Activated T-cell treated with anti-CD3 and anti-CD28 coated beads, Interleukin-2, amount 50 U/mL, for 72 hours (primary cell): ENCODE measurements at regions not wholly inside any gene's neighbourhood (a gene's known extent, or its start where the extent isn't known, plus 50 kb on each side); places are given as distances from the start of the nearest gene placed in this dataset.

ENCODE experiments used
- ATAC-seq, 2 donors: fragments of 150-1000 bp; cut with Tn5 transposase; replicated peaks in 1 of 2; 2 replicates each; pipeline ENCODE4 v1.10.0; 2021; ENCODE audit warnings: moderate library complexity in 2 of 2, mild to moderate bottlenecking in 1 of 2
- DNase-seq, 2 donors: peaks; one replicate each; pipeline ENCODE4 v3.0.0; 2021 to 2022; ENCODE audit warnings: mixed read lengths in 1 of 2
- H3K27ac Mint-ChIP-seq: one replicate; pipeline ENCODE4 v1.8.0; 2022; ENCODE audit warnings: mild to moderate bottlenecking, moderate library complexity, mixed read lengths
- H3K27me3 Mint-ChIP-seq: one replicate; pipeline ENCODE4 v1.8.0; 2022; ENCODE audit warnings: low read depth, mixed read lengths
- H3K36me3 Mint-ChIP-seq, 2 donors: one replicate each; pipeline ENCODE4 v1.8.0; 2022; ENCODE audit warnings: mixed read lengths in 2 of 2, mild to moderate bottlenecking in 1 of 2; ENCODE audit not compliant: insufficient read depth in 2 of 2
- H3K4me1 Mint-ChIP-seq: one replicate; pipeline ENCODE4 v1.8.0; 2022; ENCODE audit warnings: low read depth, mixed read lengths
- H3K4me3 Mint-ChIP-seq, 2 donors: one replicate each; pipeline ENCODE4 v1.8.0; 2022; ENCODE audit warnings: mild to moderate bottlenecking in 2 of 2, mixed read lengths in 2 of 2, moderate library complexity in 2 of 2
- H3K9me3 Mint-ChIP-seq, 2 donors: one replicate each; pipeline ENCODE4 v1.8.0; 2022; ENCODE audit warnings: mixed read lengths in 2 of 2

GRCh38 chr15:29401644-29402043, 132.0 kb upstream of the NSMCE3 start:
- no peaks in the 10 kb centered on the region for H3K36me3 Mint-ChIP-seq
- H3K9me3 Mint-ChIP-seq = no peaks in the 10 kb centered on the region
- ATAC-seq (no peak), DNase-seq (no peak)
- no peak overlapping the region for H3K4me3 Mint-ChIP-seq
- H3K27me3 Mint-ChIP-seq = peaks cover 6% of the 10 kb centered on the region
- H3K4me1 Mint-ChIP-seq = no peaks in the 10 kb centered on the region
- H3K27ac Mint-ChIP-seq = no peak overlapping the region

- no peaks in the 10 kb centered on the region for H3K4me1 Mint-ChIP-seq
- DNase-seq (no peak), ATAC-seq (no peak)
- no peak overlapping the region for H3K4me3 Mint-ChIP-seq
- H3K27ac Mint-ChIP-seq = no peak overlapping the region
- H3K36me3 Mint-ChIP-seq = no peaks in the 10 kb centered on the region
- H3K27me3 Mint-ChIP-seq = peaks cover 6% of the 10 kb centered on the region
- H3K9me3 Mint-ChIP-seq = no peaks in the 10 kb centered on the region
These were observed 131.1 kb upstream of the NSMCE3 start for GRCh38 chr15:29400701-29401100.

DNA sequence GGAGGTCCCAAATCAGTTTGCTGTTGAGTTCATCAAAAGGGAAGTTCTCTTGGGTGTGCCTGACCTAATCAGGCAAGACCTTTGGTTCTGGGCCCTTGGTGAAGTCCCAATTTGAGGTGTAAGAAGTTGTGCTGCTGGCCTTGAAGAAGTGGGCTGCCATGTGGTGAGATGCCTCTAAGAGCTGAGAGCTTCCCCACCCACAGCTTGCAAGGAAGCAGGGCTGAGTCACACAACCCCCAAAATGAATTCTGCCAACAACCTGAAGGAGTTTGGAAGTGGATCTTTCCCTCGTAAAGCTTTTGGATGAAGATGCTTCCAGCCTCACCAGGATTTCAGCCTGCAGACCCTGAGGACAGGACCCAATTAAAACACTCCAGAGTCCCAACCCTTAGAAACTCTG, 129.3 kb upstream of the NSMCE3 start:
- no peak overlapping the region for H3K4me3 Mint-ChIP-seq
- no peaks in the 10 kb centered on the region for H3K9me3 Mint-ChIP-seq
- no peak for DNase-seq
- H3K4me1 Mint-ChIP-seq = no peaks in the 10 kb centered on the region
- H3K36me3 Mint-ChIP-seq = no peaks in the 10 kb centered on the region
- H3K27ac Mint-ChIP-seq = no peak overlapping the region
- peaks cover 6% of the 10 kb centered on the region for H3K27me3 Mint-ChIP-seq
- ATAC-seq = no peak

- H3K27ac Mint-ChIP-seq = no peak overlapping the region
- no peak for ATAC-seq
- peaks cover 0 to 2% of the 10 kb centered on the region in 2 donors for H3K9me3 Mint-ChIP-seq
- DNase-seq = no peak
- no peak overlapping the region for H3K4me3 Mint-ChIP-seq
- H3K27me3 Mint-ChIP-seq = peaks cover 6% of the 10 kb centered on the region
- H3K4me1 Mint-ChIP-seq = no peaks in the 10 kb centered on the region
- no peaks in the 10 kb centered on the region for H3K36me3 Mint-ChIP-seq
These were observed 126.7 kb upstream of the NSMCE3 start for GRCh38 chr15:29396176-29396811.

GRCh38 chr15:29393443-29393842, 123.8 kb upstream of the NSMCE3 start:
- DNase-seq (no peak), ATAC-seq (no peak)
- Mint-ChIP-seq H3K27ac (no peak overlapping the region), H3K4me1 (no peaks in the 10 kb centered on the region), H3K27me3 (peaks cover 6% of the 10 kb centered on the region), H3K36me3 (no peaks in the 10 kb centered on the region), H3K9me3 (peaks cover 0 to 2% of the 10 kb centered on the region in 2 donors), H3K4me3 (no peak overlapping the region)

DNA sequence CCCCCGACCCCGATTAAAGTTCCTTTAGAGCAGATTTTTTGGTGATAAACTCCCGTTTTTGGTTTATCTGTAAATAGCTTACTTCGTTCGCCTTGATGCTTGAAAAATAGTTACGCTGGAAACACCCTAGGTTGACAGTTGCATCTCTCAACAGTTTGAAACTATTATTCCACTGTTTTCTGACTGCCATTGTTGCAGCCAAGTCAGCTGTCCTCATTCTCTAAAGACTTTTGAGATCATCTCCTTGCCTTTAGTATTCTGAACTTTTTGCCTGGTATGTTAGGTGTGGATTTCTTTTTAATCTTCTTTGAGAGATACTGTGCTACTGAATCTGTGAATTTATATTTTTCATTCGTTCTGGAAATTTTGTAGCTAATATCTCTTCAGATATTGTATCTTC, 122.7 kb upstream of the NSMCE3 start:
- ATAC-seq (no peak), DNase-seq (no peak)
- Mint-ChIP-seq H3K36me3 (no peaks in the 10 kb centered on the region), H3K27me3 (no peaks in the 10 kb centered on the region), H3K27ac (no peak overlapping the region), H3K4me3 (no peak overlapping the region), H3K9me3 (peaks cover 0 to 2% of the 10 kb centered on the region in 2 donors), H3K4me1 (no peaks in the 10 kb centered on the region)

GRCh38 chr15:29390051-29390450, 120.4 kb upstream of the NSMCE3 start:
- Mint-ChIP-seq H3K9me3 (peaks cover 0 to 2% of the 10 kb centered on the region in 2 donors), H3K36me3 (no peaks in the 10 kb centered on the region), H3K27me3 (peaks cover 7% of the 10 kb centered on the region), H3K27ac (no peak overlapping the region), H3K4me3 (no peak overlapping the region), H3K4me1 (no peaks in the 10 kb centered on the region)
- DNase-seq (no peak), ATAC-seq (no peak)

GRCh38 chr15:29386523-29386922, 116.9 kb upstream of the NSMCE3 start:
- Mint-ChIP-seq H3K4me1 (no peaks in the 10 kb centered on the region), H3K9me3 (no peaks in the 10 kb centered on the region), H3K4me3 (no peak overlapping the region), H3K36me3 (no peaks in the 10 kb centered on the region), H3K27me3 (peaks cover 17% of the 10 kb centered on the region), H3K27ac (no peak overlapping the region)
- DNase-seq (no peak), ATAC-seq (no peak)

DNA sequence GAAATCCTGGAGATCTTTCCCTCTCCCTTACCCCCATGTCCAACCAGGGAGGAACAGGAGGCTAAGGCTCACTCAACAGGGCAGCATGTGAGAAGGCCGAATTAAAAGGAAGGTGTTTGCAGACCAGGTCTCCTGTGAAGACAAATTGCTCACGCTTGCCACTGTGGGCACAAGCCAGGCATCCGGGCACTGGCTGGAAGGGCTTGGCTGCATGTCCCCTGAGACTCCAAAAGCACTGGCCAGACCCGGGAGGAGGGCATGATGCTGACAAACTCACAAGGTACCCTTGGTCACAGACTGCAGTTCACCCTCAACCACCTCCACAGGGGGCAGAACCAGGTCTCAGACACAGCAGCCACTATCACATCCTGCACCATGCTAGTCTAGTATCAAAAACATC, 113.7 kb upstream of the NSMCE3 start:
- Mint-ChIP-seq H3K9me3 (no peaks in the 10 kb centered on the region), H3K4me3 (no peak overlapping the region), H3K27me3 (peaks cover 17% of the 10 kb centered on the region), H3K4me1 (no peaks in the 10 kb centered on the region), H3K36me3 (no peaks in the 10 kb centered on the region), H3K27ac (no peak overlapping the region)
- DNase-seq (no peak), ATAC-seq (no peak)

DNA sequence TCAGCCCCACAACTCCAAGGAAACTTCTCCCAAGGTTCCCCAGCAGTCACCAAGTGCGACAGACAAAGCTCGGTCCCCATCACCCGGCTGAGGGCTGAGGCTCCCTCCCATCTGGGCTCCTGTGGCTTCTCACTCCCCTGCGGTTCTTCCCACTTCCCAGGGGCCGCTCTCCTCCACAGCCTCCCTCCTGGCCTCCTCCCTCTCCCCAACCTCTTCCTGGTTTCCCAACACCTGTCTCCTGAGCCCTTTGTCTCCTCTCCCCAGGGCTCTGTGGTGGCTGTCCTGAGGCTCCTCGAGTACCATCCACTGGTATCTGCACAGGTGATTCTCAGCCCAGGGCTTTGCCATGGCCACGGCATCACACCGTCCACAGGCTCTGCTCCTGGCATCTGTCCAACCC, 113.2 kb upstream of the NSMCE3 start:
- H3K4me3 Mint-ChIP-seq = no peak overlapping the region
- no peaks in the 10 kb centered on the region for H3K4me1 Mint-ChIP-seq
- no peak overlapping the region for H3K27ac Mint-ChIP-seq
- no peak for DNase-seq
- H3K9me3 Mint-ChIP-seq = no peaks in the 10 kb centered on the region
- H3K36me3 Mint-ChIP-seq = no peaks in the 10 kb centered on the region
- H3K27me3 Mint-ChIP-seq = peaks cover 17% of the 10 kb centered on the region
- ATAC-seq = no peak

DNA sequence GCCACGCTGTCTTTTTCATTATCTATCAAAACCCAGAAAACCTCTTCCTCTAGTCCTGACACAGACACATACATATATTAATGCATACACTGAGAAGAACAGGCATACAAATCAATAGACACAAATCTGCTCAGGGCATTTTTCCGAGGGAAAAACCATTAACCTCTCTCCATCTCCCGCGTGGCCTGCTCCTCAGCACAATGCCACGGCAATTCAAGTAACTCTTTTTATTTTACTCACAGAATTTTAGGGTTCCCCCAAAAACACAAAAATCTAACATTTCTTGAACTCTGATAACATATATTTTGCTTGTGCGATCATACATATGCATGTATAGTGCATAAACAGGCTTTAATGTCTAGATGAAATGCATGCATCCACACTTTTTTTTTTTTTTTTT, 110.8 kb upstream of the NSMCE3 start:
- Mint-ChIP-seq H3K9me3 (no peaks in the 10 kb centered on the region), H3K4me3 (no peak overlapping the region), H3K36me3 (no peaks in the 10 kb centered on the region), H3K27ac (no peak overlapping the region), H3K4me1 (no peaks in the 10 kb centered on the region), H3K27me3 (peaks cover 14% of the 10 kb centered on the region)
- DNase-seq (no peak), ATAC-seq (no peak)

DNA sequence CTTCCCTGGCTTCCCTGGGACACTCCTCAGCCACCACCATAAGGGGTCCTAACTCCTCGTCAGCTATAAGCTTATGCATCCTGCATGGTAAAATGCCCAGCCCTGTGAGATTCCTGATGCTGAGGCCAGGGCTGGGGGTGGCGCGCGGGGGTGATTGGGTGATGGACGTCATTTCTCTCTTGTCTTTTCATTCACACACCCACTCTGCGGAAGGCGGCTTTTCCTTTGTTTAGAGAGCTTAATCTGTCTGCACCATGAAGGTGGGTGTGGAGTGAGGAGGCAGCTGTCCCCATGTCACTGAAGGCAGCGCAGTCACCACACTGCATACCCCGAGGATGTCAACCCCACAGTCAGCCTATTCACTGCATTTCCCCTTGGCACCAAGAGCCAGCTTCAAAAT, 110.0 kb upstream of the NSMCE3 start:
- no peaks in the 10 kb centered on the region for H3K9me3 Mint-ChIP-seq
- no peaks in the 10 kb centered on the region for H3K4me1 Mint-ChIP-seq
- H3K27me3 Mint-ChIP-seq = peaks cover 8% of the 10 kb centered on the region
- DNase-seq = no peak
- no peak for ATAC-seq
- no peak overlapping the region for H3K27ac Mint-ChIP-seq
- H3K36me3 Mint-ChIP-seq = no peaks in the 10 kb centered on the region
- H3K4me3 Mint-ChIP-seq = no peak overlapping the region

- Mint-ChIP-seq H3K4me1 (no peaks in the 10 kb centered on the region), H3K4me3 (no peak overlapping the region), H3K9me3 (no peaks in the 10 kb centered on the region), H3K27ac (no peak overlapping the region), H3K36me3 (no peaks in the 10 kb centered on the region), H3K27me3 (no peaks in the 10 kb centered on the region)
- DNase-seq = no peak
- no peak for ATAC-seq
These were observed 107.5 kb upstream of the NSMCE3 start for GRCh38 chr15:29377161-29377560.

DNA sequence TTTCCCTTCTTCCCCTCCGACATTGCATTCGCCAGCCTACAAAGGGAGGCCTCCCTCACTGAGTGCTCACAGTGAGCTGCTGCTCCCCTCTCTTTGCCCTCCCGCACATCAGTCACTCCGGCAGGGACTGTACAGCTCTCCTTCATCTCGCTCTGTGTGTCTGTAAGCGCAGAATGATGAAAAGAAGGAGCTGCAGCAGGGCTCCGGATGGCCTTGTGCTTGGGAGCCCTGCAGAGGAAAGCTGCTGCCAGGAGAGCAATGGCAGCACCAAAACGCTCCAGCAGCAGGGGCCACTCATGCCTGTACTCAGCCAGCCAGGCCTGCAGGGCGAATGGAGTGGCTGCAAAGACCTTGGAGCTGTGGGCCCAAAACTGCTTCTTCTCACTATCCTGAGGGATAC, 107.0 kb upstream of the NSMCE3 start:
- Mint-ChIP-seq H3K36me3 (no peaks in the 10 kb centered on the region), H3K27me3 (no peaks in the 10 kb centered on the region), H3K4me3 (no peak overlapping the region), H3K9me3 (no peaks in the 10 kb centered on the region), H3K4me1 (no peaks in the 10 kb centered on the region), H3K27ac (no peak overlapping the region)
- DNase-seq (no peak), ATAC-seq (no peak)
